ENCODE measurements at regions not wholly inside any gene's neighbourhood (a gene's known extent, or its start where the extent isn't known, plus 50 kb on each side); places are given as distances from the start of the nearest gene placed in this dataset.

GRCh38 chr16:86281421-86281820, 228.9 kb upstream of the FOXF1 start:
- CTCF ChIA-PET, result no interaction called here
- H3K27me3 Mint-ChIP-seq, result peaks cover 10% of the 10 kb centered on the region

GRCh38 chr16:86283944-86284343, 226.4 kb upstream of the FOXF1 start:
- POLR2A ChIA-PET, result no interaction called here
- CTCF ChIA-PET, result no interaction called here
- intact Hi-C loops (cut with micrococcal nuclease), result loop anchor here (10.0 kb wide), 1 partner anchor 221 kb away; no protein-coding TSS in a partner anchor

More at GRCh38 chr16:86281421-86281820, 228.9 kb upstream of the FOXF1 start:
- POLR2A ChIA-PET, result no interaction called here
- Mint-ChIP-seq H3K27ac (no peak overlapping the region), H3K36me3 (no peaks in the 10 kb centered on the region), H3K9me3 (no peaks in the 10 kb centered on the region), H3K4me1 (ENCODE audit: low read depth) (no peaks in the 10 kb centered on the region), H3K4me3 (no peak overlapping the region)
- DNase-seq, result no peak
- intact Hi-C loops (cut with micrococcal nuclease), result loop anchor here (10.0 kb wide), 1 partner anchor 223 kb away; no protein-coding TSS in a partner anchor

GRCh38 chr16:86285421-86285820, 224.9 kb upstream of the FOXF1 start:
- ChIA-PET POLR2A (no interaction called here), CTCF (no interaction called here)
- Mint-ChIP-seq H3K27ac (no peak overlapping the region), H3K4me1 (ENCODE audit: low read depth) (no peaks in the 10 kb centered on the region), H3K4me3 (no peak overlapping the region), H3K27me3 (peaks cover 43% of the 10 kb centered on the region), H3K36me3 (no peaks in the 10 kb centered on the region), H3K9me3 (no peaks in the 10 kb centered on the region)
- no peak for DNase-seq
- intact Hi-C loops (cut with micrococcal nuclease), result loop anchor here (10.0 kb wide), 1 partner anchor 219 kb away; no protein-coding TSS in a partner anchor

More at GRCh38 chr16:86283944-86284343, 226.4 kb upstream of the FOXF1 start:
- Mint-ChIP-seq H3K4me3 (no peak overlapping the region), H3K4me1 (ENCODE audit: low read depth) (no peaks in the 10 kb centered on the region), H3K9me3 (no peaks in the 10 kb centered on the region), H3K36me3 (no peaks in the 10 kb centered on the region), H3K27me3 (peaks cover 30% of the 10 kb centered on the region), H3K27ac (no peak overlapping the region)
- DNase-seq, result no peak

- no peaks in the 10 kb centered on the region for H3K9me3 Mint-ChIP-seq
- no peak for DNase-seq
- peaks cover 47% of the 10 kb centered on the region for H3K27me3 Mint-ChIP-seq
- ChIA-PET POLR2A (no interaction called here), CTCF (no interaction called here)
- no peak overlapping the region for H3K4me3 Mint-ChIP-seq
- H3K4me1 Mint-ChIP-seq (ENCODE audit: low read depth), result no peaks in the 10 kb centered on the region
- H3K36me3 Mint-ChIP-seq, result no peaks in the 10 kb centered on the region
- intact Hi-C loops (cut with micrococcal nuclease), result loop anchor here (10.0 kb wide), 1 partner anchor 219 kb away; no protein-coding TSS in a partner anchor
- no peak overlapping the region for H3K27ac Mint-ChIP-seq
Observed at GRCh38 chr16:86285938-86286921, 224.1 kb upstream of the FOXF1 start.

GRCh38 chr16:86286991-86287663, 223.2 kb upstream of the FOXF1 start:
- Mint-ChIP-seq H3K9me3 (no peaks in the 10 kb centered on the region), H3K27ac (no peak overlapping the region), H3K4me3 (no peak overlapping the region), H3K27me3 (peaks cover 54% of the 10 kb centered on the region), H3K4me1 (ENCODE audit: low read depth) (no peaks in the 10 kb centered on the region), H3K36me3 (no peaks in the 10 kb centered on the region)
- ChIA-PET CTCF (interaction anchor here (0.6 kb wide), 1 partner anchor 242 kb away, joined by 3 read pairs; no protein-coding TSS in a partner anchor), POLR2A (no interaction called here)
- no peak for DNase-seq
- intact Hi-C loops (cut with micrococcal nuclease), result loop anchor here (10.0 kb wide), 1 partner anchor 218 kb away; no protein-coding TSS in a partner anchor

GRCh38 chr16:86287664-86288201, 222.6 kb upstream of the FOXF1 start:
- no peak overlapping the region for H3K4me3 Mint-ChIP-seq
- intact Hi-C loops (cut with micrococcal nuclease), result loop anchor here (10.0 kb wide), 1 partner anchor 217 kb away; no protein-coding TSS in a partner anchor
- no peaks in the 10 kb centered on the region for H3K9me3 Mint-ChIP-seq
- ChIA-PET POLR2A (no interaction called here), CTCF (no interaction called here)
- H3K4me1 Mint-ChIP-seq (ENCODE audit: low read depth), result no peaks in the 10 kb centered on the region
- H3K27me3 Mint-ChIP-seq, result peaks cover 59% of the 10 kb centered on the region
- H3K36me3 Mint-ChIP-seq, result no peaks in the 10 kb centered on the region
- no peak overlapping the region for H3K27ac Mint-ChIP-seq
- no peak for DNase-seq

- no peaks in the 10 kb centered on the region for H3K36me3 Mint-ChIP-seq
- ChIA-PET CTCF (no interaction called here), POLR2A (no interaction called here)
- no peak for DNase-seq
- intact Hi-C loops (cut with micrococcal nuclease), result loop anchor here (10.0 kb wide), 1 partner anchor 216 kb away; no protein-coding TSS in a partner anchor
- peaks cover 61% of the 10 kb centered on the region for H3K27me3 Mint-ChIP-seq
- H3K4me1 Mint-ChIP-seq (ENCODE audit: low read depth), result no peaks in the 10 kb centered on the region
- H3K4me3 Mint-ChIP-seq, result no peak overlapping the region
- H3K27ac Mint-ChIP-seq, result no peak overlapping the region
- H3K9me3 Mint-ChIP-seq, result no peaks in the 10 kb centered on the region
Observed at GRCh38 chr16:86288716-86289294, 221.5 kb upstream of the FOXF1 start.

- Mint-ChIP-seq H3K4me3 (no peak overlapping the region), H3K36me3 (no peaks in the 10 kb centered on the region), H3K9me3 (no peaks in the 10 kb centered on the region), H3K27me3 (peaks cover 63% of the 10 kb centered on the region), H3K27ac (no peak overlapping the region), H3K4me1 (ENCODE audit: low read depth) (no peaks in the 10 kb centered on the region)
- intact Hi-C loops (cut with micrococcal nuclease), result loop anchor here (10.0 kb wide), 1 partner anchor 215 kb away; no protein-coding TSS in a partner anchor
- ChIA-PET POLR2A (no interaction called here), CTCF (no interaction called here)
- DNase-seq, result no peak
Observed at GRCh38 chr16:86289304-86289703, 221.0 kb upstream of the FOXF1 start.

- H3K27ac Mint-ChIP-seq, result no peak overlapping the region
- no peaks in the 10 kb centered on the region for H3K9me3 Mint-ChIP-seq
- no peak for DNase-seq
- intact Hi-C loops (cut with micrococcal nuclease), result loop anchor here (10.0 kb wide), 1 partner anchor 215 kb away; no protein-coding TSS in a partner anchor
- ChIA-PET POLR2A (no interaction called here), CTCF (no interaction called here)
- peaks cover 57% of the 10 kb centered on the region for H3K27me3 Mint-ChIP-seq
- no peaks in the 10 kb centered on the region for H3K36me3 Mint-ChIP-seq
- H3K4me3 Mint-ChIP-seq, result no peak overlapping the region
- H3K4me1 Mint-ChIP-seq (ENCODE audit: low read depth), result no peaks in the 10 kb centered on the region
Observed at GRCh38 chr16:86289907-86290306, 220.4 kb upstream of the FOXF1 start.

- H3K9me3 Mint-ChIP-seq, result no peaks in the 10 kb centered on the region
- ChIA-PET CTCF (no interaction called here), POLR2A (no interaction called here)
- DNase-seq, result no peak
- H3K27ac Mint-ChIP-seq, result no peak overlapping the region
- peaks cover 63% of the 10 kb centered on the region for H3K27me3 Mint-ChIP-seq
- H3K4me1 Mint-ChIP-seq (ENCODE audit: low read depth), result no peaks in the 10 kb centered on the region
- H3K36me3 Mint-ChIP-seq, result no peaks in the 10 kb centered on the region
- intact Hi-C loops (cut with micrococcal nuclease), result no loop called here
- no peak overlapping the region for H3K4me3 Mint-ChIP-seq
Observed at GRCh38 chr16:86291491-86291890, 218.8 kb upstream of the FOXF1 start.

GRCh38 chr16:86292171-86292775, 218.1 kb upstream of the FOXF1 start:
- no peaks in the 10 kb centered on the region for H3K9me3 Mint-ChIP-seq
- intact Hi-C loops (cut with micrococcal nuclease), result no loop called here
- POLR2A ChIA-PET, result no interaction called here
- no peak overlapping the region for H3K27ac Mint-ChIP-seq
- H3K4me1 Mint-ChIP-seq (ENCODE audit: low read depth), result no peaks in the 10 kb centered on the region
- CTCF ChIA-PET, result no interaction called here
- H3K4me3 Mint-ChIP-seq, result no peak overlapping the region
- H3K36me3 Mint-ChIP-seq, result no peaks in the 10 kb centered on the region
- H3K27me3 Mint-ChIP-seq, result peaks cover 65% of the 10 kb centered on the region
- no peak for DNase-seq
